ENCODE measurements at regions not wholly inside any gene's neighbourhood (a gene's known extent, or its start where the extent isn't known, plus 50 kb on each side); places are given as distances from the start of the nearest gene placed in this dataset.

- H3K9me3 ChIP-seq = no peaks in the 10 kb centered on the region
- TF ChIP-seq CTCF (IDR thresholded peaks at IDR 0.05) = no peak
- no peak for DNase-seq (ENCODE audit: low spot score)
- H3K4me3 ChIP-seq = no peak overlapping the region
- H3K36me3 ChIP-seq = no peaks in the 10 kb centered on the region
- no peaks in the 10 kb centered on the region for H3K27me3 ChIP-seq (replicated peaks; ENCODE audit: insufficient read depth)
- no peak overlapping the region for H3K27ac ChIP-seq
- no peak for ATAC-seq (ENCODE audit: insufficient number of reproducible peaks, low FRiP score, low read depth)
- no peaks in the 10 kb centered on the region for H3K4me1 ChIP-seq (ENCODE audit: control insufficient read depth in 1 of 2, low read depth in 2 of 2)
Observed at GRCh38 chr18:43774497-43774896, 497.2 kb upstream of the SYT4 start.

GRCh38 chr18:43775591-43775990 lies 498.3 kb upstream of the SYT4 start:
- H3K27ac ChIP-seq = no peak overlapping the region
- no peaks in the 10 kb centered on the region for H3K9me3 ChIP-seq
- no peaks in the 10 kb centered on the region for H3K4me1 ChIP-seq (ENCODE audit: control insufficient read depth in 1 of 2, low read depth in 2 of 2)
- no peaks in the 10 kb centered on the region for H3K27me3 ChIP-seq (replicated peaks; ENCODE audit: insufficient read depth)
- ATAC-seq (ENCODE audit: insufficient number of reproducible peaks, low FRiP score, low read depth) (no peak), DNase-seq (ENCODE audit: low spot score) (no peak)
- no peaks in the 10 kb centered on the region for H3K36me3 ChIP-seq
- no peak overlapping the region for H3K4me3 ChIP-seq
- no peak for TF ChIP-seq CTCF (IDR thresholded peaks at IDR 0.05)

- no peaks in the 10 kb centered on the region for H3K27me3 ChIP-seq (replicated peaks; ENCODE audit: insufficient read depth)
- no peak overlapping the region for H3K4me3 ChIP-seq
- no peaks in the 10 kb centered on the region for H3K4me1 ChIP-seq (ENCODE audit: control insufficient read depth in 1 of 2, low read depth in 2 of 2)
- H3K27ac ChIP-seq = no peak overlapping the region
- ATAC-seq (ENCODE audit: insufficient number of reproducible peaks, low FRiP score, low read depth) (no peak), DNase-seq (ENCODE audit: low spot score) (no peak)
- no peaks in the 10 kb centered on the region for H3K36me3 ChIP-seq
- no peak for TF ChIP-seq CTCF (IDR thresholded peaks at IDR 0.05)
- H3K9me3 ChIP-seq = no peaks in the 10 kb centered on the region
Observed at GRCh38 chr18:43776997-43777396, 499.7 kb upstream of the SYT4 start.

GRCh38 chr18:43777636-43778304 lies 500.5 kb upstream of the SYT4 start:
- DNase-seq (ENCODE audit: low spot score) (no peak), ATAC-seq (ENCODE audit: insufficient number of reproducible peaks, low FRiP score, low read depth) (no peak)
- no peak overlapping the region for H3K4me3 ChIP-seq
- no peaks in the 10 kb centered on the region for H3K4me1 ChIP-seq (ENCODE audit: control insufficient read depth in 1 of 2, low read depth in 2 of 2)
- H3K27ac ChIP-seq = no peak overlapping the region
- H3K9me3 ChIP-seq = no peaks in the 10 kb centered on the region
- no peaks in the 10 kb centered on the region for H3K27me3 ChIP-seq (replicated peaks; ENCODE audit: insufficient read depth)
- no peaks in the 10 kb centered on the region for H3K36me3 ChIP-seq
- TF ChIP-seq CTCF (IDR thresholded peaks at IDR 0.05) = no peak

GRCh38 chr18:43780782-43781340 lies 503.6 kb upstream of the SYT4 start:
- Histone ChIP-seq H3K27ac (no peak overlapping the region), H3K9me3 (no peaks in the 10 kb centered on the region), H3K4me3 (no peak overlapping the region), H3K27me3 (replicated peaks; ENCODE audit: insufficient read depth) (no peaks in the 10 kb centered on the region), H3K4me1 (ENCODE audit: control insufficient read depth in 1 of 2, low read depth in 2 of 2) (no peaks in the 10 kb centered on the region), H3K36me3 (no peaks in the 10 kb centered on the region)
- no peak for TF ChIP-seq CTCF (IDR thresholded peaks at IDR 0.05)
- no peak for DNase-seq (ENCODE audit: low spot score)
- no peak for ATAC-seq (ENCODE audit: insufficient number of reproducible peaks, low FRiP score, low read depth)

Measured in thoracic aorta (tissue), 2 donors.